H1 (cell line): ENCODE measurements at regions not wholly inside any gene's neighbourhood (a gene's known extent, or its start where the extent isn't known, plus 50 kb on each side); places are given as distances from the start of the nearest gene placed in this dataset.

Experiments used
- CEBPB ChIP-seq: IDR thresholded peaks from 2 replicates; pipeline ENCODE4 v1.6.1; 2012; ENCODE audit warnings: low read depth, low read length
- POLR2AphosphoS5 ChIP-seq: IDR thresholded peaks from 2 replicates; pipeline ENCODE4 v1.6.1; 2011; ENCODE audit warnings: low read depth, low read length
- SIRT6 ChIP-seq: IDR thresholded peaks from one replicate; pipeline ENCODE4 v1.7.1; 2012; ENCODE audit warnings: low read length, inconsistent platforms
- ZNF274 ChIP-seq: IDR thresholded peaks from 2 replicates; pipeline ENCODE4 v1.7.0; 2012; ENCODE audit warnings: low read length, borderline replicate concordance; ENCODE audit errors: extremely low read depth

GRCh38 chr13:82934000-82934399, 948.3 kb downstream of the SLITRK1 start (continued):
- TF ChIP-seq CEBPB (no peak), ZNF274 (no peak), POLR2AphosphoS5 (no peak), SIRT6 (no peak)
